NCI-H2107 (cell line): ENCODE measurements at regions not wholly inside any gene's neighbourhood (a gene's known extent, or its start where the extent isn't known, plus 50 kb on each side); places are given as distances from the start of the nearest gene placed in this dataset.
"Not testable (repeated sequence)": the region's sequence is repeated elsewhere in the genome, so short reads cannot be mapped to it uniquely, and the experiment has no call there.

Experiments used
- DNase-seq: peaks from one replicate; lab custom pipeline; 2025; lab: John Stamatoyannopoulos, UW

GRCh38 chr1:221575605-221576004, 166.3 kb downstream of the DUSP10 start:
- DNase-seq, result no peak

- DNase-seq, result no peak
These were observed 165.6 kb downstream of the DUSP10 start for GRCh38 chr1:221576268-221576667.

- no peak for DNase-seq
These were observed 158.4 kb downstream of the DUSP10 start for GRCh38 chr1:221583465-221583864.

- DNase-seq, result not testable (repeated sequence)
These were observed 154.9 kb downstream of the DUSP10 start for GRCh38 chr1:221587013-221587412.

- not testable (repeated sequence) for DNase-seq
These were observed 150.6 kb downstream of the DUSP10 start for GRCh38 chr1:221591250-221591649.

GRCh38 chr1:221594576-221594975, 147.3 kb downstream of the DUSP10 start:
- no peak for DNase-seq

- DNase-seq, result no peak
These were observed 143.8 kb downstream of the DUSP10 start for GRCh38 chr1:221598122-221598521.

- no peak for DNase-seq
These were observed 140.7 kb downstream of the DUSP10 start for GRCh38 chr1:221601166-221601565.

- no peak for DNase-seq
These were observed 139.1 kb downstream of the DUSP10 start for GRCh38 chr1:221602830-221603229.

- not testable (repeated sequence) for DNase-seq
These were observed 137.5 kb downstream of the DUSP10 start for GRCh38 chr1:221604390-221604789.

GRCh38 chr1:221604948-221605347, 136.9 kb downstream of the DUSP10 start:
- DNase-seq, result no peak

GRCh38 chr1:221605569-221605968, 136.3 kb downstream of the DUSP10 start:
- no peak for DNase-seq

GRCh38 chr1:221606256-221606655, 135.6 kb downstream of the DUSP10 start:
- no peak for DNase-seq

- no peak for DNase-seq
These were observed 133.0 kb downstream of the DUSP10 start for GRCh38 chr1:221608835-221609320.

- no peak for DNase-seq
These were observed 130.2 kb downstream of the DUSP10 start for GRCh38 chr1:221611656-221612046.

- DNase-seq, result no peak
These were observed 129.7 kb downstream of the DUSP10 start for GRCh38 chr1:221612047-221612777.

GRCh38 chr1:221620437-221621384, 121.2 kb downstream of the DUSP10 start:
- DNase-seq, result peak; percentile 14

GRCh38 chr1:221621683-221622082, 120.2 kb downstream of the DUSP10 start:
- DNase-seq, result no peak

- no peak for DNase-seq
These were observed 119.5 kb downstream of the DUSP10 start for GRCh38 chr1:221622389-221622788.

- DNase-seq, result no peak
These were observed 116.9 kb downstream of the DUSP10 start for GRCh38 chr1:221625026-221625425.

- DNase-seq, result no peak
These were observed 115.8 kb downstream of the DUSP10 start for GRCh38 chr1:221626041-221626440.

GRCh38 chr1:221630236-221630635, 111.7 kb downstream of the DUSP10 start:
- no peak for DNase-seq

GRCh38 chr1:221631556-221631955, 110.3 kb downstream of the DUSP10 start:
- DNase-seq, result no peak
